ENCODE measurements at regions not wholly inside any gene's neighbourhood (a gene's known extent, or its start where the extent isn't known, plus 50 kb on each side); places are given as distances from the start of the nearest gene placed in this dataset.

DNA sequence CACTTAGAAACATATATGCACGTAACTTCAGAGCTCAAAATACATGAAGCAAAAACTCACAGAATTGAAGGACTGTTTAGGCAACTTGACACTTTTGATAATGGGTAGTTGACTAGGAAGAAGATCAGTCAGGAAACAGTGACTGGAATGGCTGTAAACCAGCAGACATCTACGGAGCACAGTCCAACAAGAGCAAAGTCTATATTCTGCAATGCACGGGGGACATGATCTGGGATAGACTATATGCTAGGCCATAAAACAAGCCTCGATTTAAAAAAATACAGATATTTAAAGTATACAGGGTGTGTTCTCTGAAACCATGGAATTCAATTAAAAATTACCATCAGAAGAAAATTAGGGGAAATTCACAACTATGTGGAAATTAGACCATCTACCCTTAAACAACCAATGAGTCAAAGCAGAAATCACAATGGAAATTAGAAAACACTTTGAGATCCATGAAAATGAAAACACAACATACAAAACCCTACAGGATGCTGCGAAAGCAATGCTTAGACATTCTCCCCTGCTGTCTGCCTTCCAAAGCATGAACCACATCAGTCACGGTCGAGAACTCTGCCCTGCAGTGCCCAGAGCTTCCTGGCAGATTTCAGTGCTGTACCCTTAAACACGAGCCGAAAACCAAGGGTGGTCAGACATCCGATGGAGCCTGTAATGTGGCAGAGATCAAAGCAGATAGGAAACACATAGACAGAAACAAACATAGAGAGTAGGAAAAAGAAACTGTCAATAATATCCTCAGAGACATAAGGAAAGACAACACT, 651.9 kb upstream of the HS6ST1 start:
- no peak for TF ChIP-seq Cebpa-rat (IDR thresholded peaks at IDR 0.05)
- H3K4me2 ChIP-seq, result peak overlapping the region; percentile 4 to 72 (median 41); a peak in 18 of 22 replicates

DNA sequence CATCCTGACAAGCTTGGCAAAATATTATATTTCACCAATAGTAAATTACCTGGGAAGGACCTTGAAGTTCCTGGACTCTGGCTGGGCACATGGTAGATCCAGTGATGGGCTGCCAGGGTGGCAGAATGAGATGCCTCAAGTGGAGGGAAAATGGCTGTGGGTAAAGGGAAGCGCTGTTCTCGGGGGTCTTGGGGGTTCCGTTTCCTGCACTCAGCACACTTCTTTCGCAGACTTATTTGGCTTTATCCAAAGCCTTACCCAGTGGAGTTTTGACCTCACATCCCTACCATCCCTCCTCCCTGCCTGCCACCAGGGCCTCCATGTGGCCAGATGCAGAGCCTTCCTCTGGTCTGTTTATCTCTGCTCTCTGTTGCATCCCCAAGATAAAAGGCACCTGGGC, 654.9 kb upstream of the HS6ST1 start:
- Histone ChIP-seq H3K4me3 (no peak overlapping the region), H3K27me3 (no peaks in the 10 kb centered on the region; a peak in 1 of 22 replicates), H3K4me2 (no peak overlapping the region), H3K4me1 (peaks cover 0 to 30% (median 18%) of the 10 kb centered on the region in 10 experiments; a peak in 14 of 20 replicates), H3K27ac (no peak overlapping the region), H3K9me3 (replicated peaks in 1 of 11) (no peaks in the 10 kb centered on the region), H4K20me1 (no peaks in the 10 kb centered on the region), H3K9ac (no peak overlapping the region), H3K36me3 (no peaks in the 10 kb centered on the region)
- TF ChIP-seq Cebpa-rat (IDR thresholded peaks at IDR 0.05), result no peak

More for the DNA sequence above, 651.9 kb upstream of the HS6ST1 start:
- no peaks in the 10 kb centered on the region for H3K9me3 ChIP-seq (replicated peaks in 1 of 11)
- H3K9ac ChIP-seq, result no peak overlapping the region
- H3K27me3 ChIP-seq, result no peaks in the 10 kb centered on the region; a peak in 1 of 22 replicates
- no peak overlapping the region for H3K4me3 ChIP-seq
- no peak overlapping the region for H3K27ac ChIP-seq
- no peaks in the 10 kb centered on the region for H4K20me1 ChIP-seq
- no peaks in the 10 kb centered on the region for H3K36me3 ChIP-seq
- peaks cover 0 to 30% (median 18%) of the 10 kb centered on the region in 10 experiments; a peak in 14 of 20 replicates for H3K4me1 ChIP-seq

DNA sequence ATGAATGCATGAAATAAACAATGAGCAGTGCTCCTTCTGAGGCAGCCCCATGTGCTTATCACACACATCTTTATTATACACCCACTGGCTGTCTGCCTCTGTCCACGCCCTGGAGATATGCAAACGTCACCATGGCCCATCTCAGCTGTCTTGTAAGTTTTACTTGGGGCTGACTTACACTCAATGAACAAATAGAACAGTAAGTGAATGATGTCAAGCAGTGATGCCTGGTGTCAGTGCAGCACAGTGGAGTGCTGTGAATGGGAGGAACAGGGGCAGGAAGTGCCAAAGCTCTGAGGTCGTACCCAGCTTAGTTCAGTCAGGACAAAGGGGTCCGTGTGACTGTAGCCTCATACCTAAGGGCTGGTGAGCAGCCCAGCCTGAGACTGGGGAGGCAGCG, 659.5 kb upstream of the HS6ST1 start:
- Histone ChIP-seq H3K4me3 (no peak overlapping the region), H4K20me1 (no peaks in the 10 kb centered on the region), H3K36me3 (no peaks in the 10 kb centered on the region), H3K4me2 (no peak overlapping the region), H3K27me3 (no peaks in the 10 kb centered on the region), H3K4me1 (no peaks in the 10 kb centered on the region), H3K27ac (no peak overlapping the region), H3K9me3 (replicated peaks in 1 of 11) (no peaks in the 10 kb centered on the region), H3K9ac (no peak overlapping the region)
- no peak for TF ChIP-seq Cebpa-rat (IDR thresholded peaks at IDR 0.05)

DNA sequence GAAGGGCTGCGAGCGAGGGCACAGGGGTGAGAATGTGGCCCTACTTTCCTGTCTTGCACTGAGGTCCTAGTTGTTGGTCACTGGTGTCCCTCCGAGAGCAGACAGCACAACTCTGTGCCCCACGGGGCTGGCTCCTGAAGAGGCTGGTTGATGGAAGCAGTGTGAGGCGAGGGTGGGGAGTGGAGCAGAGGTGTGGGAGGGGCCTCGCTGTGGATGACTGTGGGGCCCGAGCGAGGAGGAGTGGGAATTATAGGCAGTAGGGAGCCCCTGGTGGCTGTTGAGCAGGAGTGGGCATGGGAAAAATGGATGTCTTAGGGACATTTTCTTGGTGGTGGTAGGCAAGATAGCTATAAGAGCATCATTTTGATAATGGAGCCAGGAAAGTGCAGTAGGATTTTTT, 660.5 kb upstream of the HS6ST1 start:
- Histone ChIP-seq H3K27ac (no peak overlapping the region), H3K4me3 (no peak overlapping the region), H3K9me3 (replicated peaks in 1 of 11) (no peaks in the 10 kb centered on the region), H3K36me3 (no peaks in the 10 kb centered on the region), H3K9ac (no peak overlapping the region), H4K20me1 (no peaks in the 10 kb centered on the region), H3K4me1 (no peaks in the 10 kb centered on the region), H3K4me2 (no peak overlapping the region), H3K27me3 (no peaks in the 10 kb centered on the region)
- TF ChIP-seq Cebpa-rat (IDR thresholded peaks at IDR 0.05), result no peak

DNA sequence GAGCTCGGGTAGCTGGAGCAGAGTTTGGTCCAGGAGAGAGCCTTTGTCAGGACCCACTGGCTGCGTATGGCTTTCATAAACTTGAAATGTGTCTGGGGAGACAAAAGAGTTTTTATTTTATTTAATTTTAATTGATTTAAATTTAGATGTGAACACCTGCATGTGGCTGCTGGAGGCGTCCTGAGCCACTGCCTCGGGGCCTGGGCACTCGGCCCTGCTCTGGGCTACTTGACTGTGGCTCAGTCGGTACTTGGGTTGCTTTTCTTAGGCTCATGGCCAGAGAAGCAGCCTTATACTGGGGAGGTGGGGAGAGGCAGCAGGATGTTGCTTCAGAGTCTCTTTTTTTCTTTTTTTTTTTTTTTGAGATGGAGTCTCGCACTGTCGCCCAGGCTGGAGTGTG, 661.8 kb upstream of the HS6ST1 start:
- no peak overlapping the region for H3K27ac ChIP-seq
- no peak overlapping the region for H3K9ac ChIP-seq
- H3K9me3 ChIP-seq (replicated peaks in 1 of 11), result no peaks in the 10 kb centered on the region
- no peaks in the 10 kb centered on the region for H3K4me1 ChIP-seq
- H3K27me3 ChIP-seq, result no peaks in the 10 kb centered on the region
- H3K4me2 ChIP-seq, result no peak overlapping the region
- no peaks in the 10 kb centered on the region for H4K20me1 ChIP-seq
- no peak overlapping the region for H3K4me3 ChIP-seq
- TF ChIP-seq Cebpa-rat (IDR thresholded peaks at IDR 0.05), result no peak
- H3K36me3 ChIP-seq, result no peaks in the 10 kb centered on the region

DNA sequence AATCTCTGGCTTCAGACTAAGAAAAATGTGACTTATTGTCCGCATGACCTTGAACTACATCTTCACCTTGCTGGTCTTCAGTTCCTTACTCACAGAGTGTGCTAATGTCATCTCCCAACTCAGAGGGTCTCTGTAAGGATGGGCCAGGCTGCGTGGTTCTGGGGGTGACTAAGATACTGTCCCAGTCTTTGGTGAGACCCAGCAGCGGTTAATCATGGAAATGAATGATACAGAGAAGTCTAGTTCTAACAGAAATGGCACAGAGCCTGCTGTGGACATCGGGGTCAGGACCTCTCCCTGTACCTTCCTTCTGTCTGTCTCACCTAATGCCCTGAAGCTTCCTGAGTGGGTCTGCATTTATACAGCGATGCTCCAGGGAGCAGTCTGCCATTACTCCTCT, 662.7 kb upstream of the HS6ST1 start:
- TF ChIP-seq Cebpa-rat (IDR thresholded peaks at IDR 0.05), result no peak
- H3K27ac ChIP-seq, result no peak overlapping the region
- no peaks in the 10 kb centered on the region for H3K36me3 ChIP-seq
- H3K27me3 ChIP-seq, result no peaks in the 10 kb centered on the region
- no peaks in the 10 kb centered on the region for H4K20me1 ChIP-seq
- no peaks in the 10 kb centered on the region for H3K4me1 ChIP-seq
- no peaks in the 10 kb centered on the region for H3K9me3 ChIP-seq (replicated peaks in 1 of 11)
- no peak overlapping the region for H3K4me3 ChIP-seq
- no peak overlapping the region for H3K9ac ChIP-seq
- no peak overlapping the region for H3K4me2 ChIP-seq

DNA sequence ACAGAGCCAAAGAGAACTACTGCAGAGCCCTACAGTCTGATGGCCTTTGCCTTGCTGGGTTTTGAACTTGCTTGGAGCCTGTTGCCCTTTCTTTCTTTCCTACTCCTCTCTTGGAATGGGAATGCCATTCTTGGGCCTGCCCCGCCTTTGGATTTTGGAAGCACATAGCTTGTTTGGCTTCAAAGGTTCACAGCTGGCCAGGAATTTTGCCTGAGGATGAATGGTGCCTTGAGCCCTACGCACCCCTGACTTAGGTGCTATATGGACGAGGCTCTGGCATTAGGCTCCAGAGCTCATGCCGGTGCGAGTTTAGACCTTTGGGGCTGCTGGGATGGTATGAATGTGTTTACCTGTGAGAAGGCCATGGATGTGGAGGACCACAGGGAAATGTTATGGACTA, 663.3 kb upstream of the HS6ST1 start:
- no peak overlapping the region for H3K4me3 ChIP-seq
- H3K36me3 ChIP-seq, result no peaks in the 10 kb centered on the region
- no peaks in the 10 kb centered on the region for H3K4me1 ChIP-seq
- H3K27me3 ChIP-seq, result no peaks in the 10 kb centered on the region
- H3K27ac ChIP-seq, result no peak overlapping the region
- TF ChIP-seq Cebpa-rat (IDR thresholded peaks at IDR 0.05), result no peak
- H4K20me1 ChIP-seq, result no peaks in the 10 kb centered on the region
- no peaks in the 10 kb centered on the region for H3K9me3 ChIP-seq (replicated peaks in 1 of 11)
- H3K4me2 ChIP-seq, result no peak overlapping the region
- no peak overlapping the region for H3K9ac ChIP-seq

DNA sequence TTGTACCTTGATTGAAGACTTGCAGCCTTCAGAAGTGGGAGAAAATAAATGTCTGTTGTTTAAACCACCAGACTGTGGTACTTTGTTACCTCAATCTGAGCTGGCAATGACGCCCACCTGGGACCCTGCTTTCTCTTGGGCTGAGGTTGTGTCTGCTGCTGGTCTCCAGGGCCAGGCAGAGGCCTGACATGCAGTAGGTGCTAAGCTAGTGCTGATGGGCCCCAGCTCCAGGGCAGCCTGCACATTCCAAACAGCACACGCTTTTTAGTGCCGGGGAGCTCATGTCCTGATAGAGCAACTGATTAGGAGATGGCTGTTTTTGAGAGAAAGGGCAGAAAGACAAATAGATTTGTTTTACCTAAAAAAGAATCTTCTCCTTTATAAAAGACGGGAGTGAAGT, 664.0 kb upstream of the HS6ST1 start:
- no peak overlapping the region for H3K4me3 ChIP-seq
- H3K27me3 ChIP-seq, result no peaks in the 10 kb centered on the region
- no peaks in the 10 kb centered on the region for H3K4me1 ChIP-seq
- H3K27ac ChIP-seq, result no peak overlapping the region
- no peak overlapping the region for H3K9ac ChIP-seq
- no peaks in the 10 kb centered on the region for H3K9me3 ChIP-seq (replicated peaks in 1 of 11)
- no peak overlapping the region for H3K4me2 ChIP-seq
- H4K20me1 ChIP-seq, result no peaks in the 10 kb centered on the region
- no peaks in the 10 kb centered on the region for H3K36me3 ChIP-seq
- TF ChIP-seq Cebpa-rat (IDR thresholded peaks at IDR 0.05), result no peak

DNA sequence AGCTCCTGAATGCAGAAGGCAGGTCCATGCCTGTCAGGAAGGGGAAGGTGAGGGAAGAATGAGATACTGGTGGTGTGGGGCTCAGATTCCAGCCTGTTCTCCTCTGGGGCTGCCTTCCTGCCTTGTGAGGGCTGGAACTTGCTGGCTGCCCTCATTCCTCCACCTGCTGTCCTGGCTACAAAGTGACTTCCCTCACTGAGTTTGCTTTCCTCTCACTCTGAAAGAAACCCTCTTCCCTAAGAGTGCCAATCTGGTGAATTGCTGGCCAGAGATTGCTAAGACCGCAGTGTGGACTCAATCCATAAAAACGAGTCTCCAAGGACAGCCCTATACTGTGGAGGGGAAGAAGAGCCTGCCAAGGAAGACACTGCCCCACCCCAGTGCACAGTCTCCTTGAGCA, 664.4 kb upstream of the HS6ST1 start:
- Histone ChIP-seq H3K9me3 (replicated peaks in 1 of 11) (no peaks in the 10 kb centered on the region), H3K9ac (no peak overlapping the region), H3K27me3 (no peaks in the 10 kb centered on the region), H4K20me1 (no peaks in the 10 kb centered on the region), H3K4me2 (no peak overlapping the region), H3K27ac (no peak overlapping the region), H3K36me3 (no peaks in the 10 kb centered on the region), H3K4me1 (no peaks in the 10 kb centered on the region), H3K4me3 (no peak overlapping the region)
- no peak for TF ChIP-seq Cebpa-rat (IDR thresholded peaks at IDR 0.05)

DNA sequence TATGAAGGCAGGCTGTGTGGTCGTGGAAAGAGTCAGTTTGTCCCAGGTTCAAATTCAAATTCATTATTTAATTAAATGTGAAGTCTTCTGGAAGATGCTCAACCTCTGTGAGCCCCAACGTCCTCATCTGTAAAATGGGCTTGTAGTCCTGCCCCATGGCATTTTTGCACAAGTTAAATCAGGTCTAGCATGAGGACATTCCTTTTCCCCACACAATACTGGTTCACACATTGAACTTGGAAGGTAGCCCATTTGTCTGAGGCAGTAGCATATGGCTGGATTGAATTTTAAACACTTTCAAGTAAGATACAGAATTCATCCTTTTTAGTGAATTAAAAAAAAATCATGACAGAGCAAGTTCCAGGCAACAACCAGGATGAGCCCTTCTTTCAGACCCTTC, 665.4 kb upstream of the HS6ST1 start:
- no peak for TF ChIP-seq Cebpa-rat (IDR thresholded peaks at IDR 0.05)
- no peaks in the 10 kb centered on the region for H3K36me3 ChIP-seq
- no peaks in the 10 kb centered on the region for H3K27me3 ChIP-seq
- H3K9ac ChIP-seq, result no peak overlapping the region
- H3K4me2 ChIP-seq, result no peak overlapping the region
- no peak overlapping the region for H3K27ac ChIP-seq
- no peaks in the 10 kb centered on the region for H3K4me1 ChIP-seq
- H3K4me3 ChIP-seq, result no peak overlapping the region
- no peaks in the 10 kb centered on the region for H4K20me1 ChIP-seq
- no peaks in the 10 kb centered on the region for H3K9me3 ChIP-seq (replicated peaks in 1 of 11)

Data from BLaER1 treated with 17β-estradiol and CSF1 and Interleukin-3, amounts not matched to agents 10 nM and 100 nM (cell line).